ENCODE measurements at regions not wholly inside any gene's neighbourhood (a gene's known extent, or its start where the extent isn't known, plus 50 kb on each side); places are given as distances from the start of the nearest gene placed in this dataset.

GRCh38 chr14:31957565-31957964 is 119.5 kb upstream of the ARHGAP5 start:
- TF ChIP-seq CTCF (conservative IDR thresholded peaks at IDR 0.05; ENCODE audit: low read length) (no peak), EZH2phosphoT487 (IDR thresholded peaks at IDR 0.05; ENCODE audit: borderline replicate concordance) (no peak)
